Pons (tissue), 1 donor: ENCODE measurements at regions not wholly inside any gene's neighbourhood (a gene's known extent, or its start where the extent isn't known, plus 50 kb on each side); places are given as distances from the start of the nearest gene placed in this dataset.
"Not testable (repeated sequence)": the region's sequence is repeated elsewhere in the genome, so short reads cannot be mapped to it uniquely, and the experiment has no call there.

Experiments
- DNase-seq: peaks from one replicate; pipeline ENCODE4 v3.0.0-alpha.2; 2016; ENCODE audit warnings: low spot score

DNA sequence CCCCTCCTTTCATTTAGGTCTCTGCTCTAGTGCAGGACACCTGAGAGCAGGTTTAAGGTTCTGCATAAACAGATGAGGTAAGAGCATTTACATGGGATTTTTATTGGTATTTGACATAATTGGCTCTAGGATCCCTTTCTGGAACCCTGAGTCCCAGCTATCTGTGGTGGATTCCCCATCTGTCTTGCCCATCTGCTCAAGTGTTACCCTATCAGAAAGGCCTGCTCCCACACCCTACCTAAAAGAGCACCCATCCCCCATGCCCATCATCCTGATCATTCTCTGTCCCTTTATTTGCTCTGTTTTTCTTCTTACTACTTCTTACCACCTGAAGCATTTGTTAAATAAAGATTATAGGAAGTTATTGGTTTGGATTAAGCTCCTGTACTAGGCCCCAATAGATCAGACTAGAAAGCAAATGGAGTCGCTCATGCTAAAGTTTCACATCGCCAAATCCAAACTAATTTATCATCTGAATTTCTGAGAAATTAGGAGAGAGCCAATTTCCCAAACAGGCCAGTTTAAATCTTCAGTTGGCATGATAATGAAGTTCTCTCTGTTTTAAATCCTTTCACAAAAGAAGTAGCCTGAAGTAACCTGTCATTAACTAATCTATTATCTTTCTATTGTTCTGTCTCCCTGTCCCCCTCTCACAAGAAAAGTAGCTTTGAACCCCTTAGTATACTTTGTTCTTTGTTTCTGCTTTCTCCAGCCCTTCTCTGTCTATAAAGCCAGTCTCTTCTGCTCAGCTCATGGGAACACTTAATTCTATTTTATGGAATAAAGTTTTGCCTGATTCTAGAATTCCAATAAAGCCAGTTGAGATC lies 178.6 kb downstream of the ZNF674 start:
- no peak for DNase-seq

DNA sequence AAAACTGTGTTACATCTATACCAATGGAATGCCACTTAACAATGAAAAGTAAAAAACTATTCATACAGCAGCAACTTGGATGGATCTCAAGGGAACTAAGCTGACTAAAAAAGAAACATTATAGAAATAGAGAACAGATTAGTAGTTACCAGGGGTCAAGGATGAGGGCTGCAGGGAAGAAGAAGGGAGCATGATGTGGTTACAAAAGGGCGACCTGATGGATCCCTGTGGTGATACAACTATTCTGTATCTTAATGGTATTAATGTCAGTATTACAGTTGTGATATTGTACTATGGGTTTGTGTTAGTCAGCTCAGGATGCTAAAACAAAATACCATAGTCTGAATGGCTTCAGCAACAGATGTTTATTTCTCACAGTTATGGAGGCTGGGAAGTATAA lies 190.7 kb downstream of the ZNF674 start:
- DNase-seq, result no peak

DNA sequence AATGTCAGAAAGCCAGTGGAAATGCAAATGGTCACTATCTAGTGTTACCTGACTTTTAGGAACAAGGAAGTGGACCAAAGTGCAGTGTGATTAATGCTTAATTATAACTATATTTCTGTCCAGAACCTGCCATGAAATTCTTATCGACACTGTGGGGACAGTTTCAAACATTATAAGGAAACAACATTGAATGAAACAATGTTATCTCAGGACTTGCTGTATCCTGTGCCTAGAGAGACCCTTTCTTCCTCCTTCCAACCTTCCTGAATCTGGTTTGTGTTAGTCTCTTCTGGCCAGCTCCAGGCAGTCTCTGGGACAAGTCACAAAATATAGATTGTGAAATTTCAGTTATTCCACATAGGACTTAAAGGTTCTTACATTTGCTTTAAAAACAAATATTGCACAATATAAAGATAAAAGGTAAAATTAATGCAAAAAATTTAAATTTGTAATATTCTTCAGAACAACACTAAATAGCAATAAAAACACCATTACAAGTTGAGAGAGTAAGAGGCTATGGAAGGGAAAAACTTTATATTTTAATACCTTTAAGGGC lies 203.4 kb downstream of the ZNF674 start:
- no peak for DNase-seq

GRCh38 chrX:46340696-46341095 lies 204.5 kb downstream of the ZNF674 start:
- DNase-seq, result no peak

DNA sequence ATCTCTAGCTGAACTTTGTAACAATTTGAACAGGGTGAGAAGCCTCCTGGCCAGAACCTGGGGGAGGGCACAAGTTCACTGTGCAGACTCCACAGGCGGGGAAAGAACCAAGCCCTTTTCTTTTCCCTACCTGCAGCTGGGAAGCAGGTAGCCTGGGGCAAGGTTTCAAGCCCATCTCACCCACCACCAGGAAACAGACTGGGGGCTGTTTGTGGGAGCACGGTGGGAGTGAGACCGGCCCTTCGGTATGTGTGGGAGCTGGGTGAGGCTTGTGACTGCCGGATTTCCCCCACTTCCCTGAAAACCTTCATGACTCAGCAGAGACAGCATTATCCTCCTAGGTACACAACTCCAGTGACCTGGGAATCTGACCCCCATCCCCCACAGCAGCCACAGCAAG lies 211.7 kb downstream of the ZNF674 start:
- no peak for DNase-seq

GRCh38 chrX:46330981-46331380 lies 214.2 kb downstream of the ZNF674 start:
- no peak for DNase-seq

DNA sequence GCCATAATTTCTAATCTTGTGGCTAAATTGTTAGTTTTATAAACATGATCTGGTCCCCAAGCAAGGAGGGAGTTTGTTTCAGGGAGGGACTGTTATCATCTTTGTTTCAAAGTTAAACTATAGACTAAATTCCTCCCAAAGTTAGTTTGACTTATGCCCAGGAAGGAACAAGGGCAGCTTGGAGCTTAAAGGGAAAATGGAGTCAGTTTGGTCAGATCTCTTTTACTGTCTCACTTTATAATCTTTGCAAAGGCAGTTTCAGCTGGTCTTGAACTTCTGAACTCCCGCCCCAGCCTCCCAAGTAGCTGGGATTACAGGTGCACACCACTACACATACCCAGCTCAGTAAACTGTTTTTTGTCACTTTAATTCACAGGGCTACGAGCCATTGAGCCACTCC lies 214.7 kb downstream of the ZNF674 start:
- no peak for DNase-seq

DNA sequence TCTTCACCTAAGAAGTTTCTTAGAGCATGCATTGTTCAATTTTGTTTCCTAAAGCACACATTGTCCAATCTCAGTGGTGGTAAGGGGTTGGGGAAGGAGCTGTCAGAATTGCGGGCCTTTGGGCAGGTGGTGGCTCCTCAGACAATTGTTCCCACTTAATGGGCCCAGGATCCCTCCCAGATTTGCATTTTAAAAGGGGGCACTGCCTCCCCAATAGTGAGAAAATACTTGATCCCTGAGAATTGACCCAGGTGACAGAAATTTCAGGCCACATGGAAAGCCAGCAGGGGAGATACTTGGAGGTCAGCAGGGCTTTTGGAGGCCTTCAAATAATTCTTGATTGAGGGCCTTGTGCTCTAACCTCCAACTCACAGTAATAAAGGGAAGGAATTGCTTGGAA lies 217.1 kb downstream of the ZNF674 start:
- no peak for DNase-seq

DNA sequence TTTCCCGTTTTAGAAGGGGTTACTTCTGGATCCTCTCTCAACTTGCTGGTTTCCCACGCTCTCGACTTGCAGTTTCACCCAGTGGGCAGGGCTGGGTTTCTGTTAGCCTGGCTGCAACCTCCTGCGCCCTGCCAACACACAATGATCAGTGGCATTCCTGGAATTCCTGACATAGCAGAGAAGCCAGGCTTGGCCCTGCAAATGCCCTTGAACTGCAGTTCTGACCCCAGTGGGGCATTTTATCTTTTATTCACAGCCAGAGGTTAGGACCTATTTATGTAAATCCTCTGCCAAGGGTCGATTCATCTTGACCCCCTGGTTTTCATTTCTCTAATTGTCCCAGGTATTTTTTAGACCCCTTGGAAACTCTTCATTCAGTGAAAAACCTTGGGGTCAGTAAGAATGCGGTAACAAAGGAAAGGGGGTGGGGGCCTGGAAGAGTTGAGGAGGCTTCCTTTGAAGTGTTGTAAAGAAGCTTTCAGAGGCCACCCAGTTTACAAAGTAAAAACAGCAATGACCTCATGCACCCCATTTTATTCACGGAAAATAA lies 217.6 kb downstream of the ZNF674 start:
- DNase-seq, result no peak

DNA sequence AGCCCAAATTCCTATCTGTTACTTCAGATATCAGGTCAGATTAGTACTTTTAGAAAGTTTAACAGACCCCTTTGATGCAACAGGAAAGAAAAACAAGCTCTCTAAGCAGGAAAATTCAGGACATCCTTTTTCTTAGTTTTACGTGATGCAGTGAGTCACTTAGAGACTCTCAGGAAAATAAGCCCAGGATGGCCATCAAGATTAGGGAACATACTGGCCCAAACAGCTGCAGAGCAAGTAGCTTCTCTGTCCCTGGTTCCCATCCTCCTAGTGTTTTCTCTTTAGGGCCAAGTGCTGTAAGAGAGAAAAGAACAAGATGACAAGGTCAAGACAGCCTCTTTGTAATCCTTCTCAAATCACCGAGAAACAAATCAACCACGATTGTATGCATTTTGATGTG lies 219.1 kb downstream of the ZNF674 start:
- no peak for DNase-seq

- no peak for DNase-seq
Observed at GRCh38 chrX:46325312-46325877, 219.8 kb downstream of the ZNF674 start.

- DNase-seq, result no peak
Observed at GRCh38 chrX:46324166-46324565, 221.1 kb downstream of the ZNF674 start.

GRCh38 chrX:46322929-46323328 lies 222.3 kb downstream of the ZNF674 start:
- not testable (repeated sequence) for DNase-seq

- no peak for DNase-seq
Observed at GRCh38 chrX:46321676-46322075, 223.5 kb downstream of the ZNF674 start.

- DNase-seq, result no peak
Observed at GRCh38 chrX:46319750-46320149, 225.5 kb downstream of the ZNF674 start.

GRCh38 chrX:46318551-46318950 lies 226.7 kb downstream of the ZNF674 start:
- no peak for DNase-seq

DNA sequence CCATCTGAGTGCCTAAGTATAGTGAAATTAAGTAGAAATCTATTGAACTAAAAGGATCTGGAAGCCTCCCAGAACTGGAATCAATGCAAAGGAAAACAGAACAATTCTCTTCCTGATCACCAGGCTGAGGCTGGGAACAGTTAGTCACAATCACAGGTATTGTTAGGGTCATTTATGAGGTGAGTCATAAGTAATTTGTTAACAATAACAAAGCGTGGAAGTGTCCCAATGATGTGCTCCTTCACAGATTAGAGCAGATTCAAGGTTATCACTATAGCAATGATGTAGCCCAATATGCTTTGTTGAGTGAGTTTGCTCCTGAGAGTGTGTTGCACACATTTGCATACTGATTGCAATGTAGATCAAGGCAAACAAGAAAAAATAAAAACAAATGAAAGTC lies 228.1 kb downstream of the ZNF674 start:
- no peak for DNase-seq

- no peak for DNase-seq
Observed at GRCh38 chrX:46311581-46312120, 233.6 kb downstream of the ZNF674 start.

- no peak for DNase-seq
Observed at GRCh38 chrX:46310815-46311497, 234.3 kb downstream of the ZNF674 start.

- DNase-seq, result no peak
Observed at GRCh38 chrX:46308110-46308509, 237.1 kb downstream of the ZNF674 start.

DNA sequence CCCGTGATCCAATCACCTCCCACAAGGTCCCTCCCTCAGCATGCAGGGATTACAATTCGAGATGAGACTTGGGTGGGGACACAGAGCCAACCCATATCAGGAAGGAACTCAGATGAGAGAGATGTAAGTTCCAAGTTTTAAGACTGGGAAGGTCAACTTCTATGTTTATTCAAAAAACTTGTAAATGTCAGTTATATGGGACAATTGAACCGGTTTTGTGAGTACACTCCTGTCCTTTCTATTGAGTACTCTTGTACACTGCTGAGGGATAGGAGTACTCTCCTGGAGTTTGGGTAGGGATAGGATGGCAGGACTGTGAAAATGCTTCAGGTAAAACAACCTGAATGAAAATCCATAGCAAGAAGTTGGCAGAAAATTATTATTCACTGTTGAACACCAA lies 239.1 kb downstream of the ZNF674 start:
- no peak for DNase-seq

DNA sequence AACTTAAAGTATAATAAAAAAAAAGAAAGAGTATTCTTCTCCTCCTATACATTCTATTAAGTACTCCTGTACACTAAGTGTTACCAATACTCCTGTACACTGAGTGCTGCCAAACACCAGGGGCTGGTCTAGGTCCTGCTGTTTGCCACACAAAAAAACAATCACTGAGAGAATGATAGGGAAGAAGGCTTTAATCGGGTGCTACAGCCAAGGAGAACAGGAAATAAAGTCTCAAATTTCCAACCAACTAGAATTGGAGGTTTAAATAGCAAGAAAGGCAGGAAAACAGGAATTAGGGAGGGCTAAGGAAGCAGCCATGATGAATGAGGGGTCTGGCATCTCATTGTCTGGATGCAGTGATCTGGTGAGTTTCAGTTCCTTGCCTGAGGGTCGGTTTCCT lies 239.8 kb downstream of the ZNF674 start:
- no peak for DNase-seq
